HEK293T (cell line): ENCODE measurements at regions not wholly inside any gene's neighbourhood (a gene's known extent, or its start where the extent isn't known, plus 50 kb on each side); places are given as distances from the start of the nearest gene placed in this dataset.

Source experiments
- BHLHE40 ChIP-seq: fragments of 450-650 bp; IDR thresholded peaks from 2 replicates; pipeline ENCODE4 v1.6.1; 2016; ENCODE audit warnings: mild to moderate bottlenecking, moderate library complexity, borderline replicate concordance
- FOXA1 ChIP-seq: fragments of 450-650 bp; IDR thresholded peaks from 2 replicates; pipeline ENCODE4 v1.6.1; 2016; ENCODE audit warnings: mild to moderate bottlenecking
- FOXK2 ChIP-seq: fragments of 450-650 bp; IDR thresholded peaks from 2 replicates; pipeline ENCODE4 v1.6.1; 2016; ENCODE audit warnings: mild to moderate bottlenecking
- FOXM1 ChIP-seq: fragments of 450-650 bp; IDR thresholded peaks from 2 replicates; pipeline ENCODE4 v1.6.1; 2017; ENCODE audit warnings: mild to moderate bottlenecking, borderline replicate concordance
- LEF1 ChIP-seq: fragments of 450-650 bp; IDR thresholded peaks from 2 replicates; pipeline ENCODE4 v1.6.1; 2017; ENCODE audit warnings: mild to moderate bottlenecking, borderline replicate concordance
- NFRKB ChIP-seq: fragments of 450-650 bp; IDR thresholded peaks from 2 replicates; pipeline ENCODE4 v1.6.1; 2016; ENCODE audit warnings: mild to moderate bottlenecking, moderate library complexity
- SP1 ChIP-seq: fragments of 450-650 bp; IDR thresholded peaks from 2 replicates; pipeline ENCODE4 v1.6.1; 2017
- SUZ12 ChIP-seq: fragments of 450-650 bp; IDR thresholded peaks from 2 replicates; pipeline ENCODE4 v1.6.1; 2016; ENCODE audit warnings: mild to moderate bottlenecking
- TARDBP ChIP-seq: fragments of 450-650 bp; IDR thresholded peaks from 2 replicates; pipeline ENCODE4 v1.6.1; 2016

- no peak for TF ChIP-seq LEF1
- no peak for TF ChIP-seq SP1
- TF ChIP-seq FOXM1 = no peak
- TF ChIP-seq FOXA1 = no peak
- no peak for TF ChIP-seq TARDBP
- TF ChIP-seq NFRKB = no peak
- no peak for TF ChIP-seq FOXK2
- no peak for TF ChIP-seq BHLHE40
- no peak for TF ChIP-seq SUZ12
These were observed 369.3 kb downstream of the CMPK2 start for GRCh38 chr2:6496376-6496775.
